ENCODE measurements at regions not wholly inside any gene's neighbourhood (a gene's known extent, or its start where the extent isn't known, plus 50 kb on each side); places are given as distances from the start of the nearest gene placed in this dataset.

DNA sequence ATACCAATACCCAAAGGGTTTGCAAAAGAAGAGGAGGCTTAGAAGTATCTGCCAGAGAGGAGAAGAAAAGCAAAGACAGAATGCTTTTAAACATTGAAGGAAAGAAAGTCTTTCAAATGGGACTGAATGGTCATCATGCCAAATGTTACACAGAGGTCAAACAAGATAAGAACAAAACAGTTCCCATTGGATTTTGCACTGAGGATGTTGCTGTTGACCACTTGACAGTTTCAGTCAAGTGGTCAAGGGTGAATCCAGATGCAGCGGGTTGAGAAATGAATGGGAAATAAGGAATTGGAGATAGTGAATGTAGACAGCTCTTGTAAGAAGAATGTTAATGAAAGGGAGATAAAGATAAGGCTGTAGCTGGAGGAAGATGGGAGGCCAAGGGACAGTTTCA, 64.8 kb upstream of the FGG start:
- intact Hi-C loops (cut with DNase I): no loop called here
- no peak for DNase-seq

DNA sequence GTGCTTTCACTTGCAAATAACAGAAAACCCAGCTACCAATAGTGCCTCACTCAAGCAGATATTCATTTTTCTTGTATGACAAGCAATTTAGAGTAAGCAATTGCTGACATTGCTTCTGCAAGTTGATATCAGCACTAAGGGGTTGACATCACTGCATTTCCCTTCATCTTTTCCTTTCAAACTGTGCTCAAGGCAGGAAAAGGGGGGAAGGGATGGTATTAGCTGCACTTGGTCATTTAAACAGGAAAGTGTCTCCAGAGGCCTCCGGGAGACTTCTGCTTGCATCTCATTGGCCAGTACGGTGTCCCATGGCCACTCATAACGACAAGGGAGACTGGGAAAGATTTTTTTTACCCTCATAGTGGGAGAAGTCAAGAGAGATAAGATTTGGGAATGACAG, 65.5 kb upstream of the FGG start:
- no peak for DNase-seq
- intact Hi-C loops (cut with DNase I): no loop called here

DNA sequence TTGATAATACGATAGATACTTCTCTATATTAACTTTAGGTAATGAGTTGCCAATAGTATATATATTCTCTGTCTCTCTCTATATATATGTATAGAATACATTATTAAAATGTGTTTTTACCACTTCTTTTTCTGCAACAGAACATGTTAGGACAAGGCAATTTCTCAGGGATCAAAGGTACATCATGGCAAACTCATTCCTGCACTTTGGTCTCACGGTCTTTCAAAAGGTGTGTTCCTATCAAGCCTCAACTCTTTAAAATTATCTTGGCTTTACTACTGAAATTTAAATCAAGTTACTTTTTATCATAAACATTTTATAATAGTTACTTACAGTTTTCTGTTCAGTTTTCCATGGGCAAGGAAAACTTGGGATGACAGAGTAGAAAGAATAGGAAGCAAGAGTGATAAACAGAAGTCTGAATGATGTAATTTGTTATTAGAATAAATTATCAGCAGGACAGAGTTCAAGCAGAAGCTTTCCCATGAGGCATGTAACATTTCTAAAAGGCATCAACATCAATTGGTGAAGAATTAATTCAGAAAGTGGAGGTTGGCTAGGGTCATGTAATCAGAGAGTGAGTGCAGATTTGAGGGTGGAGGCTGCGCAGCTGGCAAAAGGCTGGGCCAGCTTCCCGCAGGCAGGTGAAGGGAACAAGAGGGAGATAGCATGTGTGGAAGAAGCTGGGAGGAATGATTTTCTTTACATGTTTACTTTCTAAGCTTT, 59.7 kb upstream of the LRAT start:
- DNase-seq: no peak
- intact Hi-C loops (cut with DNase I): no loop called here

DNA sequence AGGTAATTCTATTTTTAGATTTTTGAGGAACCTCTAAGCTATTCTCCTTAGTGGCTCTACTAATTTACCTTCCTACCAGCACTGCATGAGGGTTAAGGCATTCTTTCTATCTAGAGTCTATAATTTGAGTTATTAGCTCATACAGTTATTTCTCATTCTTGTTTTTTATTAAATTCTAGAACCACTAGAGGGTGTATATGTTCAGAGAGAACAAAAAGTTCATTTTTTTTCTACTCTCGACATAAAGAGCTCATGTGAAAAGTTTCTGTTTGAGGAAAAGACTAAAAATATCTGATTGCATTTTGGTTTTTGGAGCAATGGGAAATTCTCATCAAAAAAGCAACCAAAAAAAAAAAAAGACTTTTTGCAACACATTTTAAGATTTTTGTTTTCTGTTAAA, 57.0 kb upstream of the LRAT start:
- no peak for DNase-seq
- intact Hi-C loops (cut with DNase I): loop anchor here (1.0 kb wide), 1 partner anchor 92 kb away; no protein-coding TSS in a partner anchor

DNA sequence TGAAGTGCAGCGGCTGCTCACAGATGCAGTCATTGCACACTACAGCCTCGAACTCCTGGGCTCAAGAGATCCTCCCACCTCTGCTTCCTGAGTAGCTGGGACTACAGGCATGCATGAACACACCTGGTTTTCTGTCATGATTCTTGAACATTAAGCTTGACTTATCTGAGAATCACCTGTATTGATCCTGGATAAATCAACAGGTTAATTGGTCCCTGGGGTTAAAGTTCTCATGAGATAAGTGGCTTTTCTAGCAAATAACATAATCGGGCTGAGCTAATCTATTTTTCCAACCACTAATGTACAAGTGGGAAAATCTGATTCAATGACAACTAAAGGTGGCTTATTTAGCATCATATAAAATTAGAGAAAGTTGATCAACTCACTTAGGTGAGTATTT, 56.0 kb upstream of the LRAT start:
- no peak for DNase-seq
- intact Hi-C loops (cut with DNase I): loop anchor here (1.0 kb wide), 1 partner anchor 91 kb away; no protein-coding TSS in a partner anchor

DNA sequence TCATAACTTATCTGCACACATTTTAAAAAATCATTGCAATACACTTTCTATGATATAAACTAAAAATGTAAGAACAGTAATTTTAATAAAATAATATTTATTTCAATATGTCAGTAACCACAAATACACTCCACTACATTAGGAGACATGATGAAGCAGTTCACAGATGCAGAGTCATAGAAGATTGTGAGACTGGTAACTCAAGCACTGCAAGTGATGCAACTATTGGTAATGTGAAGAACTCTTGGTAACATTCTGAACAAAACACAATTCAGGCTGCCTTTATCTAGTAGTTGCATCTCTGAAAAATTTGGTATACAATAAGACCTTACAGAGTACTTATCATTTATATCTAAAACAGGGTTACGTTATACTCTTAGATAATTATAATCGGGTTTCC, 52.6 kb upstream of the LRAT start:
- no peak for DNase-seq
- intact Hi-C loops (cut with DNase I): no loop called here

DNA sequence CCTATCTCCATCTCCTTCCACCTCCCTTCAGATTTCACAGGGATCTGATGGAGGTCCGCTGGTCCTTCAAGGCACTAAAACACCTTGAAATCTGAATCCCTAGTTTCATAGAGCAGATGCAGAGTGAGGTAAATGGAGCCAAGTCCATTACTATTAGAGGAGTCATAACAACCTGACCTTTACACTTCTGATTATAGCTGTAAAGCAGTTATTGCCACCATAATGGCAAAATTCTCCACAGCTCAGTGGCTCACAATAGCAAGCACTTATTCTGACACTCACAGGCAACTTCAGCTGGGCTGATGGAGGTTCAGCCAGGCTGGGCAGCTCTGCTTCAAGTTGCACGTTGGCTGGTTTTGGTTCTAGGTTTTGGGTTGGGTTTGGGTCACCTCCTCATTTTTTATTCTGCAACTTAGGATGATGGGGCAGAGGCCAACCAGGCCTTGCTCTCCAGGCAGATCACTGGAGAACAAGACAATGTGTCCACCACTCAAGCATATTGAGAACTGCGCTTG, 51.4 kb upstream of the LRAT start:
- intact Hi-C loops (cut with DNase I): no loop called here
- DNase-seq: no peak
